Gastroesophageal sphincter (tissue), 4 donors: ENCODE measurements at regions not wholly inside any gene's neighbourhood (a gene's known extent, or its start where the extent isn't known, plus 50 kb on each side); places are given as distances from the start of the nearest gene placed in this dataset.
A peak's percentile ranks its signal among the peaks of the same experiment; 100 is the strongest.

ENCODE experiments used
- ATAC-seq: fragments of 150-250 bp; one replicate; pipeline ENCODE4 v1.9.1; 2016; ENCODE audit warnings: mild to moderate bottlenecking, moderate library complexity
- H3K27ac ChIP-seq, 4 donors: fragments of 200-600 bp; sonication (generic) in 3 of 4; 1 replicate in 3 of 4; 2 replicates in 1 of 4; pipeline ENCODE4 v1.5.1; 2016 to 2019
- H3K27me3 ChIP-seq: fragments of 200-600 bp; sonication (generic); one replicate; pipeline ENCODE4 v1.5.1; 2019
- H3K36me3 ChIP-seq, 2 donors: fragments of 200-600 bp; sonication (generic); one replicate each; pipeline ENCODE4 v1.5.1; 2019; ENCODE audit warnings: control low read depth in 1 of 2
- H3K4me1 ChIP-seq, 3 donors: fragments of 200-600 bp; sonication (generic); 1 replicate in 2 of 3; 2 replicates in 1 of 3; pipeline ENCODE4 v1.5.1; 2016 to 2019; ENCODE audit warnings: control low read depth in 2 of 3
- H3K4me3 ChIP-seq, 2 donors: fragments of 200-600 bp; sonication (generic); one replicate each; pipeline ENCODE4 v1.5.1; 2019; ENCODE audit warnings: mild to moderate bottlenecking in 1 of 2, moderate library complexity in 1 of 2
- H3K9me3 ChIP-seq, 3 donors: fragments of 200-600 bp; sonication (generic); one replicate each; pipeline ENCODE4 v1.5.1; 2017 to 2019; ENCODE audit warnings: control low read depth in 2 of 3
- EP300 ChIP-seq: sonication (generic); formaldehyde crosslinking; IDR thresholded peaks from one replicate; pipeline ENCODE4 v1.6.1; 2017; ENCODE audit warnings: antibody characterized with exemption, mild to moderate bottlenecking
- POLR2A ChIP-seq, 2 donors: fragments of 450-650 bp; IDR thresholded peaks; one replicate each; pipeline ENCODE4 v1.6.1; 2017; ENCODE audit warnings: antibody characterized with exemption in 2 of 2, mild to moderate bottlenecking in 2 of 2, moderate library complexity in 1 of 2
- POLR2AphosphoS5 ChIP-seq: sonication (generic); formaldehyde crosslinking; IDR thresholded peaks from one replicate; pipeline ENCODE4 v1.6.1; 2017; ENCODE audit warnings: antibody characterized with exemption
- WGBS, 2 donors: methylation state at CpG; one replicate each; pipeline ENCODE4 v1.1.5; 2018; ENCODE audit warnings: low coverage in 1 of 2; 5-methylcytosine and 5-hydroxymethylcytosine counted together
- TF ChIP-seq, protein P1 (sequence below), 4 experiments: fragments of 200-600 bp in 2 of 4; fragments of 450-650 bp in 2 of 4; sonication (generic) in 1 of 4; IDR thresholded peaks; one replicate each; pipeline ENCODE4 v1.5.1; 2017 to 2019; ENCODE audit warnings: antibody characterized with exemption in 4 of 4, mild to moderate bottlenecking in 2 of 4, moderate library complexity in 2 of 4

DNA sequence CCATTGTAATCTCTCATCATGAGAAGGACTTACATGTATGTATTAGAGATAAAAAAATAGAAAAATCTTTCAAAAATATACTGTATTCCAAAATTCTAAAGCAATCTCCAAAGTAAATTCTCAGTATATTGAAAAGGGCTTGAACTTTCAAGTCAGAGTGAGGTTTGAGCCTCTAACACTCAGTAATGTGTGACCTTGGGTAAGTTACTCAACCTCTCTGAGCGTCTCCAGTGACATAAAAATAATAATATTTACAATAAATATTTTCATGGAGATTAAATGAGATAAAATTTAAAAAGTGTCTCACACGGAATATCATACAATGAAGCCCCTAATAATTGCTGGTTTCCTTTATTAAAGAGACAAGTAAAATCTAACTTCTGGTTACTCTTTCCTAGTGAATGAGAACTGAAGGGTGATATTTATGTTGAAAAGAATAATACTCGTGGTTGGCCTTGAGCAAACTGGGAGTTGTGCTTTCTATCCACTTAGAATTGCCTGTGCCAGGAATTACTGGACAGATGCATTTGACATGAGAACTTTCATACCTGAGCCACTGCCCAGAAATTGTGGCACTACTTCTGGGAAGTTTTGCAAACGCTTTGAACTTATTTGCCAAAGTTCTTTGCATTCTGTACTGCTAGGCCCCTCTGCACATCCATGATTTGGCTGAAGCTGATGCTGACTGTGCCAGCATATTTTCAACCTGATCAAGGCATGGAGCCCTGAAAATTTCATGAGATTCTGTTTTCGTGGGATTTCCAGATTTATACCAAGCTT is 933.7 kb downstream of the GALC start:
- H3K27me3 ChIP-seq, result no peaks in the 10 kb centered on the region
- 54 to 55% methylated on average over 5 of the region's 5 CpGs for WGBS, 2 donors
- H3K9me3 ChIP-seq, result no peaks in the 10 kb centered on the region
- H3K27ac ChIP-seq, result no peak overlapping the region
- no peak overlapping the region for H3K4me3 ChIP-seq
- no peaks in the 10 kb centered on the region for H3K36me3 ChIP-seq
- TF ChIP-seq POLR2A (IDR thresholded peaks at IDR 0.05), result no peak
- TF ChIP-seq POLR2AphosphoS5, result peak; percentile 48
- ATAC-seq, result no peak
- H3K4me1 ChIP-seq, result no peaks in the 10 kb centered on the region

DNA sequence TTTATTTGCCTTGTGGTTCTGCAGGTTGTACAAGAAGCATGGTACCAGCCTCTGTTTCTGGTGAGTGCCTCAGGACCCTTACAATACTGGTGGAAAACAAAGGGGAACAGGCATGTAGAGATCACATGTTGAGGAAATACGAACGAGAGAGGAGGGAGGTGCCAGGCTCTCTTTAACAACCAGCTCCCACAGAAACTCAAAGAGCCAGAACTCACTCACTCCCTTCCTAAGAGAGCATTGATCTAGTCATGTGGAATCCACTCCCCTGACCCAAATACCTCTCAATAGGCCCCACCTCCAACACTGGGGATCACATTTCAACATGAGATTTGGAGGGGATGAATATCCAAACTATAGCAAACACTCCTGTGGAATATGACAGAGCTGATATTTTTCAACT is 938.0 kb downstream of the GALC start:
- no peaks in the 10 kb centered on the region for H3K27me3 ChIP-seq
- no peaks in the 10 kb centered on the region for H3K36me3 ChIP-seq
- WGBS, 2 donors, result 85% methylated on average over 2 of the region's 2 CpGs; no CpG with 5 or more reads in 1 of the 2 donors
- no peaks in the 10 kb centered on the region for H3K4me1 ChIP-seq
- H3K27ac ChIP-seq, result no peak overlapping the region
- H3K9me3 ChIP-seq, result no peaks in the 10 kb centered on the region
- no peak for ATAC-seq
- H3K4me3 ChIP-seq, result no peak overlapping the region
- TF ChIP-seq, protein P1, sequence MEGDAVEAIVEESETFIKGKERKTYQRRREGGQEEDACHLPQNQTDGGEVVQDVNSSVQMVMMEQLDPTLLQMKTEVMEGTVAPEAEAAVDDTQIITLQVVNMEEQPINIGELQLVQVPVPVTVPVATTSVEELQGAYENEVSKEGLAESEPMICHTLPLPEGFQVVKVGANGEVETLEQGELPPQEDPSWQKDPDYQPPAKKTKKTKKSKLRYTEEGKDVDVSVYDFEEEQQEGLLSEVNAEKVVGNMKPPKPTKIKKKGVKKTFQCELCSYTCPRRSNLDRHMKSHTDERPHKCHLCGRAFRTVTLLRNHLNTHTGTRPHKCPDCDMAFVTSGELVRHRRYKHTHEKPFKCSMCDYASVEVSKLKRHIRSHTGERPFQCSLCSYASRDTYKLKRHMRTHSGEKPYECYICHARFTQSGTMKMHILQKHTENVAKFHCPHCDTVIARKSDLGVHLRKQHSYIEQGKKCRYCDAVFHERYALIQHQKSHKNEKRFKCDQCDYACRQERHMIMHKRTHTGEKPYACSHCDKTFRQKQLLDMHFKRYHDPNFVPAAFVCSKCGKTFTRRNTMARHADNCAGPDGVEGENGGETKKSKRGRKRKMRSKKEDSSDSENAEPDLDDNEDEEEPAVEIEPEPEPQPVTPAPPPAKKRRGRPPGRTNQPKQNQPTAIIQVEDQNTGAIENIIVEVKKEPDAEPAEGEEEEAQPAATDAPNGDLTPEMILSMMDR (IDR thresholded peaks at IDR 0.05), result no peak
- TF ChIP-seq POLR2AphosphoS5, result no peak

DNA sequence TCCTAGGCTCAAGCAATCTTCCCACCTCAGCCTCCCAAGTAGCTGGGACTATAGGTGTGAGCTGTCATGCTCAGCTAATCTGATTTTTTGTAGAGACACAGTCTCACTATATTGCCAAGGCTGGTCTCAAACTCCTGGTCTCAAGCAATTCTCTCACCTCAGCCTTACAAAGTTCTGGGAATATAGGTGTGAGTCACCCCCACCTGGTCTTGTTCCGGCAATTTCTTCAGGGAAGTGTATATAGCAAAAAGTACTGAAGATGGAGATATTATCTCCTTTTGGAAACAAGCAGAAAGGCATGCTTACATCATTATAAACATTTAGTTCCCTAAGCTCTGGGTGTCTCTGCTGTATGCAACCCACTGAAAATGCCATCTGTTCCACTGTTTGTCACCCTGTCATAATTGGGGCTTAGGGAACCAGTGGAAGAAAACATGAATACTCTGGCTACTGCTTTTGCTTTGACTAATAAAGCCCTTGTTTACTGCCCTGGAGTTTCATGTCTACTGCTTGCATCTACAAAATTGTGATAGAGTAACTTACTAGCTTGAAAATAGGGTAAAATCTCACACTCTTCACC is 940.2 kb downstream of the GALC start:
- H3K27ac ChIP-seq, result no peak overlapping the region
- no peak for ATAC-seq
- no peaks in the 10 kb centered on the region for H3K36me3 ChIP-seq
- no peak overlapping the region for H3K4me3 ChIP-seq
- no peak for TF ChIP-seq POLR2AphosphoS5
- no peak for TF ChIP-seq POLR2A (IDR thresholded peaks at IDR 0.05)
- no peak for TF ChIP-seq EP300
- TF ChIP-seq, protein P1 (IDR thresholded peaks at IDR 0.05), result no peak
- no peaks in the 10 kb centered on the region for H3K4me1 ChIP-seq
- 79% methylated on average over 1 of the region's 1 CpG; no CpG with 5 or more reads in 1 of the 2 donors for WGBS, 2 donors
- no peaks in the 10 kb centered on the region for H3K27me3 ChIP-seq
- H3K9me3 ChIP-seq, result no peaks in the 10 kb centered on the region

DNA sequence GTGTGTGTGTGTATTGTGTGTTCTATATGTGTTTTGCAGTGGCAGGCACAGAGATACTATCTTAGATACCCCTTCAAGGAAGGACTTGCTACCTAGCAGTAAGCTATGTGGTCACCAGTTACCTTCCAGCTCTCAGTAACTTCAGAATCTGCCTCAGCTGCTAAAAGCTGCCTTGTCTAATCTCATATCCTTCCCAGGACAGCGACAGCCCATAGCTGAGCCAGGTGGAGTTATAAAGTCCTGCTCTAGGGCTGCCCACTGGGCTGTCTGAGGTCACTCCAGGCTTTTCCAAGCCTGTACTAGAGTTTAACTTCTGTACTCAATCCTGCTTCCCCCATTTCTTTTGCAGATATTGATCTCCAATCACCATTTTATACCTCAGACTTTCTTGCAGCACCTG is 942.6 kb downstream of the GALC start:
- H3K4me1 ChIP-seq, result no peaks in the 10 kb centered on the region
- H3K27ac ChIP-seq, result no peak overlapping the region
- no peaks in the 10 kb centered on the region for H3K9me3 ChIP-seq
- TF ChIP-seq POLR2A (IDR thresholded peaks at IDR 0.05) (no peak), EP300 (no peak), POLR2AphosphoS5 (no peak)
- TF ChIP-seq, protein P1 (IDR thresholded peaks at IDR 0.05), result no peak
- no peak overlapping the region for H3K4me3 ChIP-seq
- H3K36me3 ChIP-seq, result no peaks in the 10 kb centered on the region
- H3K27me3 ChIP-seq, result no peaks in the 10 kb centered on the region
- WGBS, 2 donors, result 83 to 86% methylated on average over 1 of the region's 1 CpG
- no peak for ATAC-seq

DNA sequence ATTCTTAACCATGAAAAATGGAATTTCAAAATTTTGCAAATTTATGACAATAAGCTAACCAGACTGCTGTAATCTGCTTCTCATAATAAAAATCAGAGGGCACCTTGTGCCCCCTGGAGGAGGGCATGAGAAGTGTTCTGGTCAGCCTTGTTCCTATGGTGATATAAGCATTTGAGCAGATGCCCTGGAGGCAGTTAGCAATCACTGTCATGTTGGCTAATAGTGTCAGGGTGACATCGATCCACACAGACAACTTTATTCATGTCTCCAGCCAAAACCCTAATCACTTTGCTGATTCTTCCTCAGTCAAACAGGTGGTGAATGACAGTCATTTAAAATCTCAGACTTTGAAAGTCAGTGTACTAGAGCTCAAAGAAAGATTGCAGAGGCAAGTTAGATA is 943.0 kb downstream of the GALC start:
- ATAC-seq, result no peak
- H3K4me3 ChIP-seq, result no peak overlapping the region
- H3K36me3 ChIP-seq, result no peaks in the 10 kb centered on the region
- TF ChIP-seq, protein P1 (IDR thresholded peaks at IDR 0.05), result peak in 1 of 4 experiments; percentile 17
- no peak for TF ChIP-seq POLR2AphosphoS5
- H3K27ac ChIP-seq, result no peak overlapping the region
- H3K27me3 ChIP-seq, result no peaks in the 10 kb centered on the region
- WGBS, 2 donors, result 20 to 67% methylated on average over 1 of the region's 1 CpG
- H3K9me3 ChIP-seq, result no peaks in the 10 kb centered on the region
- H3K4me1 ChIP-seq, result no peaks in the 10 kb centered on the region
